Esophagus muscularis mucosa (tissue), 4 donors: ENCODE measurements at regions not wholly inside any gene's neighbourhood (a gene's known extent, or its start where the extent isn't known, plus 50 kb on each side); places are given as distances from the start of the nearest gene placed in this dataset.

Source experiments
- DNase-seq: peaks from one replicate; pipeline ENCODE4 v3.0.0-alpha.2; 2017; ENCODE audit errors: extremely low spot score
- H3K27ac ChIP-seq, 4 donors: fragments of 200-600 bp; sonication (generic); replicated peaks in 1 of 4; 1 replicate in 3 of 4; 2 replicates in 1 of 4; pipeline ENCODE4 v1.5.1; 2016 to 2019; ENCODE audit warnings: mild to moderate bottlenecking in 1 of 4
- H3K27me3 ChIP-seq, 4 donors: fragments of 200-600 bp; sonication (generic); one replicate each; pipeline versions ENCODE4 v1.5.1 to v1.6.0; 2016 to 2019
- H3K36me3 ChIP-seq, 4 donors: fragments of 200-600 bp; sonication (generic); one replicate each; pipeline ENCODE4 v1.5.1; 2016 to 2019
- H3K4me1 ChIP-seq, 4 donors: fragments of 200-600 bp; sonication (generic); one replicate each; pipeline ENCODE4 v1.5.1; 2016 to 2019
- H3K4me3 ChIP-seq, 4 donors: fragments of 200-600 bp; sonication (generic); 1 replicate in 2 of 4; 2 replicates in 2 of 4; pipeline ENCODE4 v1.5.1; 2016 to 2019; ENCODE audit warnings: mild to moderate bottlenecking in 4 of 4, moderate library complexity in 1 of 4
- H3K9me3 ChIP-seq, 4 donors: fragments of 200-600 bp; sonication (generic); 1 replicate in 3 of 4; 2 replicates in 1 of 4; pipeline ENCODE4 v1.5.1; 2016 to 2019
- EP300 ChIP-seq: sonication (generic); formaldehyde crosslinking; IDR thresholded peaks from one replicate; pipeline ENCODE4 v1.6.1; 2017; ENCODE audit warnings: antibody characterized with exemption
- POLR2A ChIP-seq: fragments of 450-650 bp; IDR thresholded peaks from one replicate; pipeline ENCODE4 v1.6.1; 2017; ENCODE audit warnings: antibody characterized with exemption, moderate library complexity, mild to moderate bottlenecking, low read depth
- POLR2AphosphoS5 ChIP-seq, 2 donors: sonication (generic); formaldehyde crosslinking; IDR thresholded peaks; one replicate each; pipeline ENCODE4 v1.6.1; 2017; ENCODE audit warnings: antibody characterized with exemption in 2 of 2
- WGBS: methylation state at CpG from one replicate; pipeline ENCODE4 v1.1.5; 2018; 5-methylcytosine and 5-hydroxymethylcytosine counted together
- intact Hi-C: fragments of 100-400 bp; cut with DNase I; formaldehyde crosslinking; loops from one replicate; pipeline ENCODE4 v1.15.1; 2023
- TF ChIP-seq, protein P1 (sequence below), 3 experiments: fragments of 200-600 bp in 2 of 3; fragments of 450-650 bp in 1 of 3; sonication (generic) in 2 of 3; IDR thresholded peaks; one replicate each; pipeline ENCODE4 v1.5.1; 2017 to 2019; ENCODE audit warnings: antibody characterized with exemption in 3 of 3, mild to moderate bottlenecking in 2 of 3, moderate library complexity in 1 of 3

DNA sequence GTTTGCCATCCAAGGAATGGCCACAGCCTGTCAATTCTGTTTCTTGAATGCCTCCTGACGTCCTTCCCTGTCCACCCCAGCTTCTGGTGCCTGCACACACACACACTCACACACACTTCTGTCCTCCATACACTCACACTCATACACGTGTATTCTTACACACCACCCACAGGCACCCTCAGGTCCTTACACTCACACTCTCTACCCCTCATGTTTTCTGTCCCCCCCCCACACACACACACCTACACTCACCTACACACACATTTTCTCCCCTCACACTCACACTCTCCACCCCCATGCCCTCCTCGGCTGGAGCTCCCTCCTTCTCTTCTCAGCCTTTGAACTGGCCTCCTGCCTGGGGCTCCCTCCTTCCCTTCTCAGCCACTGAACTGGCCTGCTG lies 148.0 kb upstream of the SALL3 start:
- no peak for DNase-seq
- intact Hi-C loops, result no loop called here
- 26% methylated on average over 3 of the region's 3 CpGs for WGBS
- H3K9me3 ChIP-seq, result no peaks in the 10 kb centered on the region
- no peak overlapping the region for H3K4me3 ChIP-seq
- H3K27me3 ChIP-seq, result peaks cover 0 to 22% (median 3%) of the 10 kb centered on the region in 4 donors
- TF ChIP-seq POLR2A (no peak), EP300 (no peak), POLR2AphosphoS5 (IDR thresholded peaks at IDR 0.05) (no peak)
- TF ChIP-seq, protein P1, sequence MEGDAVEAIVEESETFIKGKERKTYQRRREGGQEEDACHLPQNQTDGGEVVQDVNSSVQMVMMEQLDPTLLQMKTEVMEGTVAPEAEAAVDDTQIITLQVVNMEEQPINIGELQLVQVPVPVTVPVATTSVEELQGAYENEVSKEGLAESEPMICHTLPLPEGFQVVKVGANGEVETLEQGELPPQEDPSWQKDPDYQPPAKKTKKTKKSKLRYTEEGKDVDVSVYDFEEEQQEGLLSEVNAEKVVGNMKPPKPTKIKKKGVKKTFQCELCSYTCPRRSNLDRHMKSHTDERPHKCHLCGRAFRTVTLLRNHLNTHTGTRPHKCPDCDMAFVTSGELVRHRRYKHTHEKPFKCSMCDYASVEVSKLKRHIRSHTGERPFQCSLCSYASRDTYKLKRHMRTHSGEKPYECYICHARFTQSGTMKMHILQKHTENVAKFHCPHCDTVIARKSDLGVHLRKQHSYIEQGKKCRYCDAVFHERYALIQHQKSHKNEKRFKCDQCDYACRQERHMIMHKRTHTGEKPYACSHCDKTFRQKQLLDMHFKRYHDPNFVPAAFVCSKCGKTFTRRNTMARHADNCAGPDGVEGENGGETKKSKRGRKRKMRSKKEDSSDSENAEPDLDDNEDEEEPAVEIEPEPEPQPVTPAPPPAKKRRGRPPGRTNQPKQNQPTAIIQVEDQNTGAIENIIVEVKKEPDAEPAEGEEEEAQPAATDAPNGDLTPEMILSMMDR (IDR thresholded peaks at IDR 0.05), result no peak
- no peak overlapping the region for H3K27ac ChIP-seq
- no peaks in the 10 kb centered on the region for H3K4me1 ChIP-seq
- H3K36me3 ChIP-seq, result no peaks in the 10 kb centered on the region

- no peak overlapping the region for H3K27ac ChIP-seq
- WGBS, result 76% methylated on average over 11 of the region's 11 CpGs
- H3K9me3 ChIP-seq, result no peaks in the 10 kb centered on the region
- H3K27me3 ChIP-seq, result peaks cover 0 to 18% (median 3%) of the 10 kb centered on the region in 4 donors
- no peaks in the 10 kb centered on the region for H3K36me3 ChIP-seq
- no peak for DNase-seq
- H3K4me1 ChIP-seq, result no peaks in the 10 kb centered on the region
- intact Hi-C loops, result no loop called here
- TF ChIP-seq EP300 (no peak), POLR2A (no peak), POLR2AphosphoS5 (IDR thresholded peaks at IDR 0.05) (no peak)
- TF ChIP-seq, protein P1 (IDR thresholded peaks at IDR 0.05), result no peak
- no peak overlapping the region for H3K4me3 ChIP-seq
These were observed 145.8 kb upstream of the SALL3 start for GRCh38 chr18:78833833-78834232.

GRCh38 chr18:78836838-78837237 lies 142.8 kb upstream of the SALL3 start:
- Histone ChIP-seq H3K27ac (no peak overlapping the region), H3K27me3 (peaks cover 0 to 8% (median 0%) of the 10 kb centered on the region in 4 donors), H3K4me1 (no peaks in the 10 kb centered on the region), H3K9me3 (no peaks in the 10 kb centered on the region), H3K36me3 (no peaks in the 10 kb centered on the region), H3K4me3 (no peak overlapping the region)
- intact Hi-C loops, result no loop called here
- 96% methylated on average over 6 of the region's 6 CpGs for WGBS
- TF ChIP-seq POLR2AphosphoS5 (IDR thresholded peaks at IDR 0.05) (no peak), EP300 (no peak), POLR2A (no peak)
- TF ChIP-seq, protein P1 (IDR thresholded peaks at IDR 0.05), result no peak
- no peak for DNase-seq

DNA sequence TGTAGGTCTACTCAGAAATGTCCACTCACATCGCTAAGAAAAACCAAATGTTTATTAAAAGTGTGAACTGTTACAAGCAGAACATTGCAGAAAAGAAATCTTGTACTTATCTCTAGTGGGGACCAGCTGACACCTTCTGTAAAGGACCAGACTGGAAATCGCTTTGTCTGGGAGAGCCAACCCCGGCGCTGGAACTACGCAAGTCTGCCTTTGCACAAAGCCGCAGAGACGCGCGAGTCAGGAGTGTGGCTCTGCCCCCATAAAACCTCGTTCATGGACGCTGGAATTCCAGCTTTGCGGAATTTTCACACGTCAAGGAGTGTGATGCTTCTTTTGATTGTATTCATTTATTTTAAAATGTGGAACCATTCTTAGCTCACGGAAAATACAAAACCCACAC lies 141.9 kb upstream of the SALL3 start:
- WGBS, result 92% methylated on average over 14 of the region's 14 CpGs
- no peak for DNase-seq
- Histone ChIP-seq H3K36me3 (no peaks in the 10 kb centered on the region), H3K27ac (no peak overlapping the region), H3K27me3 (peaks cover 0 to 8% (median 0%) of the 10 kb centered on the region in 4 donors), H3K9me3 (no peaks in the 10 kb centered on the region), H3K4me3 (no peak overlapping the region), H3K4me1 (no peaks in the 10 kb centered on the region)
- TF ChIP-seq, protein P1 (IDR thresholded peaks at IDR 0.05), result no peak
- no peak for TF ChIP-seq EP300
- TF ChIP-seq POLR2A, result no peak
- TF ChIP-seq POLR2AphosphoS5 (IDR thresholded peaks at IDR 0.05), result no peak
- intact Hi-C loops, result no loop called here

DNA sequence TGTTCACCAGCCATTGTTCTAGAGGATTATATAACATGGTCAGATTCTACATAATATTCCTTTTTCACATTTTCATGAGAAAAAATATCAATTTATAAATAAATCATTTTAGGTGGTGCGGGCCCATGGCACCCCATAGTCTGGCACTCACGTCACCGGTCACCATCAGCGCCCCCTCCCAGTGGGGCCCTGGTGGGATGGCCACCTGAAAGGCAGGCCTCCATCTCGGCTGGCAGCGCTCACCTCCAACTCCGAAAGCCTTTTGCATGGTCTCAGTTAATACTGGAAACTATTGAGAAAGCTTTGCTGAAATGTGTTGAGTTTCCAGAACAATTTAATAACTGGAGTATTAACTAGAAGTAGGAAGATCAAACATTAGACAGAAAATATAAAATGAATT lies 141.4 kb upstream of the SALL3 start:
- no peak overlapping the region for H3K4me3 ChIP-seq
- H3K9me3 ChIP-seq, result no peaks in the 10 kb centered on the region
- H3K27ac ChIP-seq, result no peak overlapping the region
- TF ChIP-seq, protein P1 (IDR thresholded peaks at IDR 0.05), result no peak
- TF ChIP-seq POLR2AphosphoS5 (IDR thresholded peaks at IDR 0.05) (no peak), POLR2A (no peak), EP300 (no peak)
- no peaks in the 10 kb centered on the region for H3K36me3 ChIP-seq
- no peaks in the 10 kb centered on the region for H3K4me1 ChIP-seq
- peaks cover 0 to 4% (median 0%) of the 10 kb centered on the region in 4 donors for H3K27me3 ChIP-seq
- no peak for DNase-seq
- intact Hi-C loops, result no loop called here
- WGBS, result 94% methylated on average over 7 of the region's 7 CpGs
